ENCODE measurements at regions not wholly inside any gene's neighbourhood (a gene's known extent, or its start where the extent isn't known, plus 50 kb on each side); places are given as distances from the start of the nearest gene placed in this dataset.

GRCh38 chr10:33115738-33116719 is 158.0 kb upstream of the ITGB1 start:
- peaks cover 3% of the 10 kb centered on the region for H3K4me1 ChIP-seq (ENCODE audit: control insufficient read depth, extremely low read depth, insufficient read depth, low read length)
- no peak overlapping the region for H3K4me3 ChIP-seq (replicated peaks in 1 of 3; ENCODE audit: insufficient read depth in 1 of 3, low read depth in 1 of 3, low read length in 3 of 3)
- H3K27me3 ChIP-seq (ENCODE audit: control insufficient read depth in 2 of 2, insufficient read depth in 2 of 2, low read length in 2 of 2), result no peaks in the 10 kb centered on the region
- H3K27ac ChIP-seq (ENCODE audit: insufficient read depth, low read depth, low read length), result no peak overlapping the region
- intact Hi-C loops (cut with micrococcal nuclease), result loop anchor here (1.0 to 5.0 kb wide), 5 partner anchors 41 to 1521 kb away; partner anchors contain the start of gene NRP1
- no peaks in the 10 kb centered on the region for H3K36me3 ChIP-seq (ENCODE audit: control insufficient read depth in 2 of 2, extremely low read depth in 1 of 2, insufficient read depth in 2 of 2, low read length in 2 of 2)
- H3K9me1 ChIP-seq (replicated peaks; ENCODE audit: control insufficient read depth, extremely low read depth, insufficient read depth, low read length), result no peaks in the 10 kb centered on the region
- CTCF ChIA-PET, result interaction anchor here (0.5 to 3.1 kb wide), 52 partner anchors 10 to 1523 kb away, joined by 3 to 47 read pairs (median 5); partner anchors contain the start of gene NRP1
- H3K9me3 ChIP-seq (replicated peaks; ENCODE audit: control insufficient read depth, insufficient read depth, low read length), result no peaks in the 10 kb centered on the region
- no TSS peak for BruUV-seq (replicated peaks)
- no peak overlapping the region for H2AFZ ChIP-seq (ENCODE audit: low read depth, low read length)
- no peaks in the 10 kb centered on the region for H4K20me1 ChIP-seq (replicated peaks; ENCODE audit: control insufficient read depth, extremely low read depth, insufficient read depth, low read length)
- dilution Hi-C loops (cut with MboI; ENCODE audit: extremely low pct_ligation_motif_present, low sequenced_read_pairs), result no loop called here
- H3K4me2 ChIP-seq (ENCODE audit: insufficient read depth, low read length), result no peak overlapping the region
- POLR2A ChIA-PET, result no interaction called here
- H3K79me2 ChIP-seq (ENCODE audit: control insufficient read depth, insufficient read depth, low read length), result no peaks in the 10 kb centered on the region
- DNase-seq (ENCODE audit: low read depth, low spot score), result peak; percentile 81
- FAIRE-seq, result peak; percentile 87
- no peak overlapping the region for H3K9ac ChIP-seq (replicated peaks; ENCODE audit: extremely low read depth, insufficient read depth, low read length)
- peak; percentile 10 for TF ChIP-seq GATA2 (IDR thresholded peaks at IDR 0.05; ENCODE audit: insufficient read depth, insufficient read length, low read depth, low read length)
- peak; percentile 75 to 77 for TF ChIP-seq CTCF (IDR thresholded peaks at IDR 0.05; ENCODE audit: extremely low read depth in 1 of 2, insufficient read depth in 1 of 2, low read depth in 1 of 2, low read length in 2 of 2)
- TF ChIP-seq POLR2AphosphoS5 (IDR thresholded peaks at IDR 0.05; ENCODE audit: insufficient read depth, low read depth, low read length), result no peak
- no peak for TF ChIP-seq FOS (IDR thresholded peaks at IDR 0.05; ENCODE audit: borderline replicate concordance, insufficient read depth, low read length)

Measured in endothelial cell of umbilical vein (primary cell).